Muscle layer of colon (tissue), 2 donors: ENCODE measurements at regions not wholly inside any gene's neighbourhood (a gene's known extent, or its start where the extent isn't known, plus 50 kb on each side); places are given as distances from the start of the nearest gene placed in this dataset.

Experiments used
- H3K27ac ChIP-seq: one replicate; pipeline ENCODE4 v1.7.0; 2013; ENCODE audit warnings: low read depth, mild to moderate bottlenecking, low read length, moderate library complexity
- H3K27me3 ChIP-seq, 2 donors: one replicate each; pipeline ENCODE4 v1.7.0; 2013; ENCODE audit warnings: low read length in 2 of 2, mild to moderate bottlenecking in 2 of 2; ENCODE audit not compliant: insufficient read depth in 2 of 2, control insufficient read depth in 1 of 2
- H3K36me3 ChIP-seq: one replicate; pipeline ENCODE4 v1.7.0; 2013; ENCODE audit warnings: mild to moderate bottlenecking, low read length; ENCODE audit not compliant: insufficient read depth
- H3K4me1 ChIP-seq: one replicate; pipeline ENCODE4 v1.7.0; 2013; ENCODE audit warnings: mild to moderate bottlenecking, low read length; ENCODE audit not compliant: insufficient read depth
- H3K4me3 ChIP-seq, 2 donors: one replicate each; pipeline ENCODE4 v1.7.0; 2013; ENCODE audit warnings: low read length in 2 of 2, low read depth in 1 of 2, mild to moderate bottlenecking in 1 of 2, moderate library complexity in 1 of 2
- H3K9ac ChIP-seq: one replicate; pipeline ENCODE4 v1.7.0; 2013; ENCODE audit warnings: low read length
- H3K9me3 ChIP-seq: one replicate; pipeline ENCODE4 v1.7.0; 2013; ENCODE audit warnings: mild to moderate bottlenecking, low read length
- donor health status: abdominal sarcoma.
- donor health status: Adenocarcinoma of cecum.

- no peak overlapping the region for H3K9ac ChIP-seq
- peaks cover 27% of the 10 kb centered on the region for H3K4me1 ChIP-seq
- H3K27ac ChIP-seq: no peak overlapping the region
- H3K36me3 ChIP-seq: no peaks in the 10 kb centered on the region
- no peaks in the 10 kb centered on the region for H3K9me3 ChIP-seq
- H3K27me3 ChIP-seq: no peaks in the 10 kb centered on the region
- H3K4me3 ChIP-seq: no peak overlapping the region
Observed at GRCh38 chr18:79579807-79580497, 99.7 kb upstream of the CTDP1 start.

GRCh38 chr18:79580498-79581171 is 99.0 kb upstream of the CTDP1 start:
- peaks cover 20% of the 10 kb centered on the region for H3K4me1 ChIP-seq
- H3K27ac ChIP-seq: no peak overlapping the region
- H3K27me3 ChIP-seq: no peaks in the 10 kb centered on the region
- H3K4me3 ChIP-seq: no peak overlapping the region
- H3K9ac ChIP-seq: no peak overlapping the region
- H3K36me3 ChIP-seq: no peaks in the 10 kb centered on the region
- no peaks in the 10 kb centered on the region for H3K9me3 ChIP-seq

- Histone ChIP-seq H3K27me3 (no peaks in the 10 kb centered on the region), H3K9me3 (no peaks in the 10 kb centered on the region), H3K4me3 (no peak overlapping the region), H3K27ac (no peak overlapping the region), H3K36me3 (no peaks in the 10 kb centered on the region), H3K4me1 (peaks cover 13% of the 10 kb centered on the region), H3K9ac (no peak overlapping the region)
Observed at GRCh38 chr18:79581406-79581805, 98.2 kb upstream of the CTDP1 start.

GRCh38 chr18:79581911-79582310 is 97.7 kb upstream of the CTDP1 start:
- Histone ChIP-seq H3K36me3 (no peaks in the 10 kb centered on the region), H3K27me3 (no peaks in the 10 kb centered on the region), H3K9me3 (no peaks in the 10 kb centered on the region), H3K27ac (no peak overlapping the region), H3K4me3 (no peak overlapping the region), H3K9ac (no peak overlapping the region), H3K4me1 (peaks cover 8% of the 10 kb centered on the region)

GRCh38 chr18:79582978-79583377 is 96.6 kb upstream of the CTDP1 start:
- Histone ChIP-seq H3K27me3 (no peaks in the 10 kb centered on the region), H3K36me3 (no peaks in the 10 kb centered on the region), H3K4me3 (no peak overlapping the region), H3K9ac (no peak overlapping the region), H3K4me1 (peaks cover 9% of the 10 kb centered on the region), H3K9me3 (no peaks in the 10 kb centered on the region), H3K27ac (no peak overlapping the region)

GRCh38 chr18:79583426-79583825 is 96.2 kb upstream of the CTDP1 start:
- H3K36me3 ChIP-seq: no peaks in the 10 kb centered on the region
- no peaks in the 10 kb centered on the region for H3K27me3 ChIP-seq
- H3K4me1 ChIP-seq: peaks cover 14% of the 10 kb centered on the region
- no peak overlapping the region for H3K27ac ChIP-seq
- no peak overlapping the region for H3K9ac ChIP-seq
- H3K9me3 ChIP-seq: no peaks in the 10 kb centered on the region
- no peak overlapping the region for H3K4me3 ChIP-seq

GRCh38 chr18:79583984-79584401 is 95.6 kb upstream of the CTDP1 start:
- H3K4me3 ChIP-seq: no peak overlapping the region
- no peaks in the 10 kb centered on the region for H3K9me3 ChIP-seq
- no peaks in the 10 kb centered on the region for H3K27me3 ChIP-seq
- H3K9ac ChIP-seq: no peak overlapping the region
- no peaks in the 10 kb centered on the region for H3K36me3 ChIP-seq
- H3K27ac ChIP-seq: no peak overlapping the region
- peaks cover 19% of the 10 kb centered on the region for H3K4me1 ChIP-seq

GRCh38 chr18:79584491-79585394 is 94.9 kb upstream of the CTDP1 start:
- peaks cover 0 to 1% of the 10 kb centered on the region in 2 donors for H3K27me3 ChIP-seq

GRCh38 chr18:79585395-79586370 is 93.9 kb upstream of the CTDP1 start:
- H3K9me3 ChIP-seq: no peaks in the 10 kb centered on the region
- H3K4me1 ChIP-seq: peaks cover 32% of the 10 kb centered on the region
- no peak overlapping the region for H3K4me3 ChIP-seq
- peaks cover 0 to 7% of the 10 kb centered on the region in 2 donors for H3K27me3 ChIP-seq
- H3K9ac ChIP-seq: no peak overlapping the region
- H3K36me3 ChIP-seq: no peaks in the 10 kb centered on the region
- no peak overlapping the region for H3K27ac ChIP-seq

More at GRCh38 chr18:79584491-79585394, 94.9 kb upstream of the CTDP1 start:
- no peaks in the 10 kb centered on the region for H3K9me3 ChIP-seq
- no peak overlapping the region for H3K9ac ChIP-seq
- H3K4me3 ChIP-seq: no peak overlapping the region
- H3K36me3 ChIP-seq: no peaks in the 10 kb centered on the region
- H3K4me1 ChIP-seq: peaks cover 26% of the 10 kb centered on the region
- H3K27ac ChIP-seq: no peak overlapping the region

- no peak overlapping the region for H3K4me3 ChIP-seq
- peaks cover 32% of the 10 kb centered on the region for H3K4me1 ChIP-seq
- H3K27me3 ChIP-seq: peaks cover 0 to 7% of the 10 kb centered on the region in 2 donors
- H3K27ac ChIP-seq: no peak overlapping the region
- H3K9ac ChIP-seq: no peak overlapping the region
- H3K36me3 ChIP-seq: no peaks in the 10 kb centered on the region
- no peaks in the 10 kb centered on the region for H3K9me3 ChIP-seq
Observed at GRCh38 chr18:79586436-79587225, 93.0 kb upstream of the CTDP1 start.
